ENCODE measurements at regions not wholly inside any gene's neighbourhood (a gene's known extent, or its start where the extent isn't known, plus 50 kb on each side); places are given as distances from the start of the nearest gene placed in this dataset.

- no peak for TF ChIP-seq POLR2AphosphoS5 (IDR thresholded peaks at IDR 0.05)
- TF ChIP-seq, protein P1, sequence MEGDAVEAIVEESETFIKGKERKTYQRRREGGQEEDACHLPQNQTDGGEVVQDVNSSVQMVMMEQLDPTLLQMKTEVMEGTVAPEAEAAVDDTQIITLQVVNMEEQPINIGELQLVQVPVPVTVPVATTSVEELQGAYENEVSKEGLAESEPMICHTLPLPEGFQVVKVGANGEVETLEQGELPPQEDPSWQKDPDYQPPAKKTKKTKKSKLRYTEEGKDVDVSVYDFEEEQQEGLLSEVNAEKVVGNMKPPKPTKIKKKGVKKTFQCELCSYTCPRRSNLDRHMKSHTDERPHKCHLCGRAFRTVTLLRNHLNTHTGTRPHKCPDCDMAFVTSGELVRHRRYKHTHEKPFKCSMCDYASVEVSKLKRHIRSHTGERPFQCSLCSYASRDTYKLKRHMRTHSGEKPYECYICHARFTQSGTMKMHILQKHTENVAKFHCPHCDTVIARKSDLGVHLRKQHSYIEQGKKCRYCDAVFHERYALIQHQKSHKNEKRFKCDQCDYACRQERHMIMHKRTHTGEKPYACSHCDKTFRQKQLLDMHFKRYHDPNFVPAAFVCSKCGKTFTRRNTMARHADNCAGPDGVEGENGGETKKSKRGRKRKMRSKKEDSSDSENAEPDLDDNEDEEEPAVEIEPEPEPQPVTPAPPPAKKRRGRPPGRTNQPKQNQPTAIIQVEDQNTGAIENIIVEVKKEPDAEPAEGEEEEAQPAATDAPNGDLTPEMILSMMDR (IDR thresholded peaks at IDR 0.05) = no peak
- no peak for TF ChIP-seq EP300 (IDR thresholded peaks at IDR 0.05)
- TF ChIP-seq POLR2A (IDR thresholded peaks at IDR 0.05) = no peak
These were observed 68.3 kb downstream of the ALG10B start for GRCh38 chr12:38384816-38385378.
